ENCODE measurements at regions not wholly inside any gene's neighbourhood (a gene's known extent, or its start where the extent isn't known, plus 50 kb on each side); places are given as distances from the start of the nearest gene placed in this dataset.

GRCh38 chr12:58415716-58416115 is 474.3 kb downstream of the ATP23 start:
- Histone ChIP-seq H3K4me3 (ENCODE audit: low read depth, low read length) (no peak overlapping the region), H3K27me3 (ENCODE audit: control insufficient read depth, insufficient read depth, low read length) (no peaks in the 10 kb centered on the region), H3K27ac (ENCODE audit: low read depth, low read length) (no peak overlapping the region), H3K9me3 (ENCODE audit: control insufficient read depth, insufficient read depth, low read length) (0 out of 2 replicates have a peak, but pooled peaks cover 6% of the 10 kb centered on the region)
- CTCF ChIA-PET, result interaction anchor here (1.3 to 1.9 kb wide), 5 partner anchors 10 to 749 kb away, joined by 3 to 10 read pairs (median 3); no protein-coding TSS in a partner anchor
- DNase-seq (ENCODE audit: low read depth, low spot score), result no peak
- TF ChIP-seq, protein P1, sequence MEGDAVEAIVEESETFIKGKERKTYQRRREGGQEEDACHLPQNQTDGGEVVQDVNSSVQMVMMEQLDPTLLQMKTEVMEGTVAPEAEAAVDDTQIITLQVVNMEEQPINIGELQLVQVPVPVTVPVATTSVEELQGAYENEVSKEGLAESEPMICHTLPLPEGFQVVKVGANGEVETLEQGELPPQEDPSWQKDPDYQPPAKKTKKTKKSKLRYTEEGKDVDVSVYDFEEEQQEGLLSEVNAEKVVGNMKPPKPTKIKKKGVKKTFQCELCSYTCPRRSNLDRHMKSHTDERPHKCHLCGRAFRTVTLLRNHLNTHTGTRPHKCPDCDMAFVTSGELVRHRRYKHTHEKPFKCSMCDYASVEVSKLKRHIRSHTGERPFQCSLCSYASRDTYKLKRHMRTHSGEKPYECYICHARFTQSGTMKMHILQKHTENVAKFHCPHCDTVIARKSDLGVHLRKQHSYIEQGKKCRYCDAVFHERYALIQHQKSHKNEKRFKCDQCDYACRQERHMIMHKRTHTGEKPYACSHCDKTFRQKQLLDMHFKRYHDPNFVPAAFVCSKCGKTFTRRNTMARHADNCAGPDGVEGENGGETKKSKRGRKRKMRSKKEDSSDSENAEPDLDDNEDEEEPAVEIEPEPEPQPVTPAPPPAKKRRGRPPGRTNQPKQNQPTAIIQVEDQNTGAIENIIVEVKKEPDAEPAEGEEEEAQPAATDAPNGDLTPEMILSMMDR (IDR thresholded peaks at IDR 0.05; ENCODE audit: low read depth, low read length), result no peak
- POLR2A ChIA-PET, result interaction anchor here (1.0 to 1.3 kb wide), 2 partner anchors 10 kb away, joined by 3 to 4 read pairs; no protein-coding TSS in a partner anchor

DNA sequence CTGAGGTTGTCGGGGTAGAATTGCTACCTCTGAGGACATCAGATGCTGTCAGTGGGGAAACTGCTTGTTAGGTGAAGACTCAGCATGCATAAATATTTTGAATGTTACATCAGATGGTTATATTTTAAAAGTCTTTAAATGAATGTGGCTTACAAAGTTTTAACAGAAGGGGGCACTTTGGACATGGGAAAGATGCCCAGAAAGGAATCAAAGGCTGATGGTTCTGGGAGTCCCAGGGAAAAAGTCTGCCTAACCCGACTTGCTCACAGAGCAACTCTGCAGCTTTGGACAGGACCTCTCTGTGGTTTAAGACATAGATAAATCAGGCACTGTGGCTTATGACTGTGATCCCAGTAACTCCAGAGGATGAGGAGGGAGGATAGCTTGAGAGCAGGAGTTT is 474.9 kb downstream of the ATP23 start:
- Histone ChIP-seq H3K27ac (ENCODE audit: low read depth, low read length) (no peak overlapping the region), H3K9me3 (ENCODE audit: control insufficient read depth, insufficient read depth, low read length) (0 out of 2 replicates have a peak, but pooled peaks cover 6% of the 10 kb centered on the region), H3K4me3 (ENCODE audit: low read depth, low read length) (no peak overlapping the region), H3K27me3 (ENCODE audit: control insufficient read depth, insufficient read depth, low read length) (no peaks in the 10 kb centered on the region)
- TF ChIP-seq, protein P1 (IDR thresholded peaks at IDR 0.05; ENCODE audit: low read depth, low read length), result peak; percentile 39
- CTCF ChIA-PET, result interaction anchor here (0.5 to 1.9 kb wide), 10 partner anchors 8 to 749 kb away, joined by 3 to 10 read pairs (median 3); no protein-coding TSS in a partner anchor
- DNase-seq (ENCODE audit: low read depth, low spot score), result peak; percentile 59
- POLR2A ChIA-PET, result interaction anchor here (1.3 kb wide), 1 partner anchor 9 kb away, joined by 3 read pairs; no protein-coding TSS in a partner anchor

- CTCF ChIA-PET, result no interaction called here
Measured at GRCh38 chr12:58419196-58419760, 477.9 kb downstream of the ATP23 start.

GRCh38 chr12:58419905-58420304 is 478.5 kb downstream of the ATP23 start:
- DNase-seq (ENCODE audit: low read depth, low spot score), result no peak
- ChIA-PET CTCF (interaction anchor here (1.0 kb wide), 1 partner anchor 25 kb away, joined by 3 read pairs; no protein-coding TSS in a partner anchor), POLR2A (no interaction called here)
- no peak overlapping the region for H3K4me3 ChIP-seq (ENCODE audit: low read depth, low read length)
- H3K9me3 ChIP-seq (ENCODE audit: control insufficient read depth, insufficient read depth, low read length), result peaks cover 9% of the 10 kb centered on the region; the same call in 1 of the 2 replicates
- no peaks in the 10 kb centered on the region for H3K27me3 ChIP-seq (ENCODE audit: control insufficient read depth, insufficient read depth, low read length)
- H3K27ac ChIP-seq (ENCODE audit: low read depth, low read length), result no peak overlapping the region
- TF ChIP-seq, protein P1 (IDR thresholded peaks at IDR 0.05; ENCODE audit: low read depth, low read length), result no peak

More at GRCh38 chr12:58419196-58419760, 477.9 kb downstream of the ATP23 start:
- TF ChIP-seq, protein P1 (IDR thresholded peaks at IDR 0.05; ENCODE audit: low read depth, low read length), result no peak
- POLR2A ChIA-PET, result no interaction called here
- H3K27me3 ChIP-seq (ENCODE audit: control insufficient read depth, insufficient read depth, low read length), result no peaks in the 10 kb centered on the region
- H3K9me3 ChIP-seq (ENCODE audit: control insufficient read depth, insufficient read depth, low read length), result peaks cover 9% of the 10 kb centered on the region; the same call in 1 of the 2 replicates
- DNase-seq (ENCODE audit: low read depth, low spot score), result no peak
- H3K27ac ChIP-seq (ENCODE audit: low read depth, low read length), result no peak overlapping the region
- no peak overlapping the region for H3K4me3 ChIP-seq (ENCODE audit: low read depth, low read length)

DNA sequence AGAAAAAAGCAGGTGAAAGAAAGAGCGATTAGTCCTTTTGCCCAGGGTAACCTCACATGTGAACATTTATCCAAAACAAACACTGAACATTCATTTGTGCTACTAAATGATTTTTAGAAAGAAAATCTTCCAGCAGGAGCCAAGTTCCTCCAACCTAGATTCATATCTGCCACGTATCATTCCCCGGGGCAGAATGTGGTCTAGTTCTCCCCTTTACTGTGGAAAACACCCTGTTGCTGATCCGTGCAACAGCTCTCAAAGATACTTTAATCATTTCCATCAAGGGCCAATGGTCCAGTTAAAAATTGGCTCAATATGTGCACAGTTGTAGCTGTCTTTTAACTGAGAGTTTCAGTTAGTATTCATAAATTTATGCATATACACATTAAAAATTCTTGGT is 479.1 kb downstream of the ATP23 start:
- H3K4me3 ChIP-seq (ENCODE audit: low read depth, low read length), result no peak overlapping the region
- no peak for DNase-seq (ENCODE audit: low read depth, low spot score)
- POLR2A ChIA-PET, result no interaction called here
- CTCF ChIA-PET, result interaction anchor here (1.0 kb wide), 1 partner anchor 24 kb away, joined by 3 read pairs; no protein-coding TSS in a partner anchor
- TF ChIP-seq, protein P1 (IDR thresholded peaks at IDR 0.05; ENCODE audit: low read depth, low read length), result no peak
- H3K27ac ChIP-seq (ENCODE audit: low read depth, low read length), result no peak overlapping the region
- no peaks in the 10 kb centered on the region for H3K27me3 ChIP-seq (ENCODE audit: control insufficient read depth, insufficient read depth, low read length)
- peaks cover 9% of the 10 kb centered on the region; the same call in 1 of the 2 replicates for H3K9me3 ChIP-seq (ENCODE audit: control insufficient read depth, insufficient read depth, low read length)
